Astrocyte (in vitro differentiated cells and primary cell): ENCODE measurements at regions not wholly inside any gene's neighbourhood (a gene's known extent, or its start where the extent isn't known, plus 50 kb on each side); places are given as distances from the start of the nearest gene placed in this dataset.

ENCODE experiments used
- DNase-seq: peaks from one replicate; pipeline ENCODE4 v3.0.0-alpha.2; 2010; ENCODE audit warnings: low read depth
- FAIRE-seq: peaks from 2 replicates; lab custom pipeline; 2011; peaks lifted over from hg19 to GRCh38; lab: Jason Lieb, UNC
- H2AFZ ChIP-seq: 2 replicates; pipeline ENCODE4 v1.6.0; 2012; ENCODE audit warnings: low read depth, low read length, inconsistent platforms
- H3K27ac ChIP-seq: 2 replicates; pipeline ENCODE4 v1.5.1; 2011; ENCODE audit warnings: low read depth, low read length, inconsistent platforms
- H3K27me3 ChIP-seq: 2 replicates; pipeline ENCODE4 v1.6.0; 2011; ENCODE audit warnings: low read length, inconsistent platforms; ENCODE audit not compliant: insufficient read depth
- H3K36me3 ChIP-seq: 2 replicates; pipeline ENCODE4 v1.5.1; 2011; ENCODE audit warnings: low read length, inconsistent platforms; ENCODE audit not compliant: insufficient read depth
- H3K4me1 ChIP-seq: 2 replicates; pipeline ENCODE4 v1.5.1; 2011; ENCODE audit warnings: low read length, inconsistent platforms; ENCODE audit not compliant: insufficient read depth
- H3K4me2 ChIP-seq: 2 replicates; pipeline ENCODE4 v1.6.0; 2012; ENCODE audit warnings: low read length, inconsistent platforms
- H3K4me3 ChIP-seq: 2 replicates; pipeline ENCODE4 v1.5.1; 2011; ENCODE audit warnings: low read depth, mild to moderate bottlenecking, low read length, inconsistent platforms; ENCODE audit not compliant: insufficient read depth
- H3K79me2 ChIP-seq: 2 replicates; pipeline ENCODE4 v1.6.0; 2012; ENCODE audit warnings: mild to moderate bottlenecking, low read length, inconsistent platforms; ENCODE audit not compliant: insufficient read depth
- H3K9ac ChIP-seq: 2 replicates; pipeline ENCODE4 v1.6.0; 2012; ENCODE audit warnings: mild to moderate bottlenecking, low read length, inconsistent platforms
- H3K9me3 ChIP-seq: 2 replicates; pipeline ENCODE4 v1.5.1; 2012; ENCODE audit warnings: low read depth, mild to moderate bottlenecking, low read length, inconsistent platforms; ENCODE audit not compliant: insufficient read depth
- H4K20me1 ChIP-seq: 2 replicates; pipeline ENCODE4 v1.6.0; 2012; ENCODE audit warnings: low read length, inconsistent platforms; ENCODE audit not compliant: insufficient read depth
- H3K27ac Mint-ChIP-seq: one replicate; pipeline ENCODE4 v1.8.0; 2021; ENCODE audit warnings: mild to moderate bottlenecking, mixed read lengths; ENCODE audit not compliant: unreplicated experiment
- H3K27me3 Mint-ChIP-seq: one replicate; pipeline ENCODE4 v1.8.0; 2021; ENCODE audit warnings: low read depth, mixed read lengths; ENCODE audit not compliant: unreplicated experiment
- H3K36me3 Mint-ChIP-seq: one replicate; pipeline ENCODE4 v1.8.0; 2021; ENCODE audit warnings: low read depth, mixed read lengths; ENCODE audit not compliant: unreplicated experiment
- H3K4me1 Mint-ChIP-seq: one replicate; pipeline ENCODE4 v1.8.0; 2021; ENCODE audit warnings: low read depth, mixed read lengths; ENCODE audit not compliant: unreplicated experiment
- H3K4me3 Mint-ChIP-seq: one replicate; pipeline ENCODE4 v1.8.0; 2021; ENCODE audit warnings: mild to moderate bottlenecking, moderate library complexity, mixed read lengths; ENCODE audit not compliant: unreplicated experiment
- H3K9me3 Mint-ChIP-seq: one replicate; pipeline ENCODE4 v1.8.0; 2021; ENCODE audit warnings: mild to moderate bottlenecking, mixed read lengths; ENCODE audit not compliant: unreplicated experiment
- EZH2 ChIP-seq: IDR thresholded peaks from 2 replicates; pipeline ENCODE4 v1.6.1; 2012; ENCODE audit warnings: mild to moderate bottlenecking, low read length, inconsistent platforms; ENCODE audit not compliant: insufficient read depth
- TF ChIP-seq, protein P1 (sequence below): IDR thresholded peaks from 2 replicates; pipeline ENCODE4 v1.5.1; 2011; ENCODE audit warnings: low read depth, mild to moderate bottlenecking, inconsistent platforms, low read length, moderate library complexity; ENCODE audit not compliant: insufficient read depth

DNA sequence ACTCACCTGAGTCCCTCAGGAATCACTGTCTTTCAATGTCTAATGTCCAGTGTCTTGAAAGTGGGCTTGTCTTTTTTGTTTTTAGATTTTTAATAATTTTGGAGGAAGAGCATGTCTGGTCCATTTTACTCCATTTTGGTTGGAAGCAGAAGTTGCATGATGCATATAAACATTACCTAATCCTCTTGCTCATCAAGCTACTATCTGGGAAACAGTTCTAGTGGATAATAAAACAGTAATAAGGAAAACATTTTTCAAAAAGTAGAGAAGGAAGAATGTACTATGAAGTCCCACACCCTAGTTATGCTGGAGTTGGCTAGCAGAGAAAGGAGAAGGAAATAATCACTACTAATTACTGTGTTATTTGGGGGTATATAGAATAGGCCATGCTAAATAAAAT, 263.7 kb downstream of the ETAA1 start:
- Mint-ChIP-seq H3K4me3 (no peak overlapping the region), H3K4me1 (peaks cover 5% of the 10 kb centered on the region), H3K9me3 (peaks cover 2% of the 10 kb centered on the region), H3K27ac (no peak overlapping the region), H3K27me3 (no peaks in the 10 kb centered on the region), H3K36me3 (no peaks in the 10 kb centered on the region)
- no peaks in the 10 kb centered on the region for H3K9me3 ChIP-seq
- H4K20me1 ChIP-seq = no peaks in the 10 kb centered on the region
- peaks cover 3% of the 10 kb centered on the region for H3K4me1 ChIP-seq
- no peaks in the 10 kb centered on the region for H3K79me2 ChIP-seq
- FAIRE-seq (no peak), DNase-seq (no peak)
- H3K9ac ChIP-seq = no peak overlapping the region
- H3K4me2 ChIP-seq = no peak overlapping the region
- no peaks in the 10 kb centered on the region for H3K36me3 ChIP-seq
- no peaks in the 10 kb centered on the region for H3K27me3 ChIP-seq
- no peak overlapping the region for H3K27ac ChIP-seq
- H3K4me3 ChIP-seq = no peak overlapping the region
- H2AFZ ChIP-seq = no peak overlapping the region
- no peak for TF ChIP-seq EZH2

DNA sequence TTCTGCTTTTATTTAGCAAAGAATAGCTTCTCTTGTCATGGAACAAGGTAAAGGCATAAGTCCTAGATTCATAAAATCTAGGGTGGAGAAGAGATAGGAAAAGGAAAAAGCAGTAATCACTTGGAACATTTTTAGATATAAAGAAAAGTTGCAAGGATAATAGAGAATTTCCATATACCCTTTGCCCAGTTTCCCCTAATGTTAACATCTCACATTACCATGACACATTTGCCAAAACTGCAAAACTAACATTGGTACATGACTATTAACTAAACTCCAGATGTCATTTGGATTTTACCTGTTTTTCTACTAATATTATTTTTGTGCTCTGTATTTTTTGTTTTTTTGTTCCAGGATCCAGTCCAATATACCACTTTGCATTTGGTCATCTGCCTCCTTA, 265.1 kb downstream of the ETAA1 start:
- Histone ChIP-seq H3K79me2 (no peaks in the 10 kb centered on the region), H4K20me1 (no peaks in the 10 kb centered on the region), H3K9ac (no peak overlapping the region), H2AFZ (no peak overlapping the region), H3K9me3 (no peaks in the 10 kb centered on the region), H3K4me2 (no peak overlapping the region), H3K27ac (no peak overlapping the region), H3K4me1 (no peaks in the 10 kb centered on the region), H3K4me3 (no peak overlapping the region), H3K36me3 (no peaks in the 10 kb centered on the region), H3K27me3 (no peaks in the 10 kb centered on the region)
- peaks cover 2% of the 10 kb centered on the region for H3K9me3 Mint-ChIP-seq
- H3K27me3 Mint-ChIP-seq = peaks cover 1% of the 10 kb centered on the region
- H3K4me1 Mint-ChIP-seq = peaks cover 2% of the 10 kb centered on the region
- TF ChIP-seq, protein P1, sequence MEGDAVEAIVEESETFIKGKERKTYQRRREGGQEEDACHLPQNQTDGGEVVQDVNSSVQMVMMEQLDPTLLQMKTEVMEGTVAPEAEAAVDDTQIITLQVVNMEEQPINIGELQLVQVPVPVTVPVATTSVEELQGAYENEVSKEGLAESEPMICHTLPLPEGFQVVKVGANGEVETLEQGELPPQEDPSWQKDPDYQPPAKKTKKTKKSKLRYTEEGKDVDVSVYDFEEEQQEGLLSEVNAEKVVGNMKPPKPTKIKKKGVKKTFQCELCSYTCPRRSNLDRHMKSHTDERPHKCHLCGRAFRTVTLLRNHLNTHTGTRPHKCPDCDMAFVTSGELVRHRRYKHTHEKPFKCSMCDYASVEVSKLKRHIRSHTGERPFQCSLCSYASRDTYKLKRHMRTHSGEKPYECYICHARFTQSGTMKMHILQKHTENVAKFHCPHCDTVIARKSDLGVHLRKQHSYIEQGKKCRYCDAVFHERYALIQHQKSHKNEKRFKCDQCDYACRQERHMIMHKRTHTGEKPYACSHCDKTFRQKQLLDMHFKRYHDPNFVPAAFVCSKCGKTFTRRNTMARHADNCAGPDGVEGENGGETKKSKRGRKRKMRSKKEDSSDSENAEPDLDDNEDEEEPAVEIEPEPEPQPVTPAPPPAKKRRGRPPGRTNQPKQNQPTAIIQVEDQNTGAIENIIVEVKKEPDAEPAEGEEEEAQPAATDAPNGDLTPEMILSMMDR = no peak
- no peak for TF ChIP-seq EZH2
- no peak for DNase-seq
- no peaks in the 10 kb centered on the region for H3K36me3 Mint-ChIP-seq
- H3K27ac Mint-ChIP-seq = no peak overlapping the region
- no peak overlapping the region for H3K4me3 Mint-ChIP-seq
- FAIRE-seq = no peak

DNA sequence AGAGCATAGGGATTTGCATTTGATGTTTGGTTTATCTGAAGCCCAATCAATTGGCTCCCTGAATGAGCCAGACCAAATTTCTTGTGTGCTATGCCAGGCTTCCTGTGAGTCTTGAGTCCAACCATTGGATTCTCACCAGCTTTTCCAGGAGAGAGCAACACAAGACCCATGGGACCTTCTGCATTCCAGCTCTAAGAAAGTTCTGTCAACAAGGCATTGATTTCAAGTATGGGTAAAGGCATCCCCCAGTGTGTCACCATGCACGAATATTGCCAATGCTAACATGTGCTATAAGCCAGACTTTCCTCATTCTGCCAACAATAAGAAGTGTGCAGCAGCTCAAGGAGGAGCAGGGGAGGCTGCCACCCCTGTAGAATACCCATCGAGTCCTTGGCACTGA, 266.6 kb downstream of the ETAA1 start:
- Histone ChIP-seq H3K9me3 (no peaks in the 10 kb centered on the region), H4K20me1 (no peaks in the 10 kb centered on the region), H2AFZ (no peak overlapping the region), H3K79me2 (no peaks in the 10 kb centered on the region), H3K27me3 (no peaks in the 10 kb centered on the region), H3K4me1 (no peaks in the 10 kb centered on the region), H3K4me3 (no peak overlapping the region), H3K4me2 (no peak overlapping the region), H3K27ac (no peak overlapping the region), H3K9ac (no peak overlapping the region), H3K36me3 (no peaks in the 10 kb centered on the region)
- no peak overlapping the region for H3K4me3 Mint-ChIP-seq
- peaks cover 2% of the 10 kb centered on the region for H3K9me3 Mint-ChIP-seq
- no peaks in the 10 kb centered on the region for H3K36me3 Mint-ChIP-seq
- H3K4me1 Mint-ChIP-seq = peaks cover 2% of the 10 kb centered on the region
- peaks cover 1% of the 10 kb centered on the region for H3K27me3 Mint-ChIP-seq
- TF ChIP-seq EZH2 = no peak
- TF ChIP-seq, protein P1 = no peak
- FAIRE-seq = no peak
- no peak overlapping the region for H3K27ac Mint-ChIP-seq
- DNase-seq = no peak
